ENCODE measurements at regions not wholly inside any gene's neighbourhood (a gene's known extent, or its start where the extent isn't known, plus 50 kb on each side); places are given as distances from the start of the nearest gene placed in this dataset.

DNA sequence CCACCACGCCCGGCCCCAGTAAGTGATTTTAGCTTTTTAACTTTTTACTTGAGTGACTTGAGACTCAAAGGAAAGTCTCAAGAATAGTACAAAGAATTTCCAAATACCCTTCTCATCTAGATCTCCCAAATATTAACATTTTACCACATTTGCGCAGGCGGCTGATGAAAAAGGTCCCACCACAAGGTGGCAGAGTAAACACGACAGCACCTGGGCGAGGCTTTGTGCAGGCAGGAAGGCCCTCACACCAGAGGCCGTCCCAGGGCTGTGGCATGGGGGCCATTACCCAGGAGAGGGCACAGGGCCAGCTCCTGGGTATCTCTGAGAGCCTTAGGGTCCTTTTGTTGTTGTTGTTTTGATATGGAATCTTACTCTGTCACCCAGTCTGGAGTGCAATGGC lies 50.0 kb upstream of the WIPI2 start:
- Histone ChIP-seq H3K27me3 (ENCODE audit: control insufficient read depth, extremely low read depth, insufficient read depth, low read length) (no peaks in the 10 kb centered on the region), H3K9ac (ENCODE audit: control insufficient read depth, extremely low read depth, insufficient read depth, low read length) (no peak overlapping the region), H3K79me2 (ENCODE audit: control insufficient read depth, insufficient read depth, low read length) (no peaks in the 10 kb centered on the region), H3K4me2 (ENCODE audit: control insufficient read depth, extremely low read depth, insufficient read depth, low read depth, low read length) (no peak overlapping the region), H3K27ac (ENCODE audit: control insufficient read depth, insufficient read depth, low read length) (no peak overlapping the region), H4K20me1 (ENCODE audit: control insufficient read depth, extremely low read depth, insufficient read depth, low read length) (no peaks in the 10 kb centered on the region), H3K9me3 (ENCODE audit: control insufficient read depth, low read depth, low read length) (no peaks in the 10 kb centered on the region), H3K36me3 (ENCODE audit: control insufficient read depth in 2 of 2, extremely low read depth in 1 of 2, insufficient read depth in 2 of 2, low read length in 2 of 2) (no peaks in the 10 kb centered on the region), H3K4me3 (ENCODE audit: control insufficient read depth in 2 of 3, extremely low read depth in 1 of 3, insufficient read depth in 2 of 3, low read depth in 1 of 3, low read length in 3 of 3) (no peak overlapping the region), H2AFZ (ENCODE audit: control insufficient read depth, low read length) (no peak overlapping the region), H3K9me1 (ENCODE audit: control insufficient read depth, extremely low read depth, insufficient read depth, low read length) (no peaks in the 10 kb centered on the region), H3K4me1 (ENCODE audit: control insufficient read depth, extremely low read depth, insufficient read depth, low read length) (no peaks in the 10 kb centered on the region)
- TF ChIP-seq CTCF (optimal IDR thresholded peaks at IDR 0.05 in 1 of 3, IDR thresholded peaks at IDR 0.05 in 1 of 3, conservative IDR thresholded peaks at IDR 0.05 in 1 of 3; ENCODE audit: extremely low read depth in 1 of 3, insufficient read depth in 2 of 3, low read length in 3 of 3), result peak; percentile 21 to 39 (median 21)
- no peak for TF ChIP-seq EZH2 (IDR thresholded peaks at IDR 0.05; ENCODE audit: low read length)
- dilution Hi-C loops (cut with MboI; ENCODE audit: extremely low pct_ligation_motif_present, low sequenced_read_pairs), result no loop called here
- FAIRE-seq (no peak), DNase-seq (ENCODE audit: low read depth, low spot score) (no peak)
